ENCODE measurements at regions not wholly inside any gene's neighbourhood (a gene's known extent, or its start where the extent isn't known, plus 50 kb on each side); places are given as distances from the start of the nearest gene placed in this dataset.

GRCh38 chr22:48709453-48709852, 1118.2 kb downstream of the BRD1 start:
- TF ChIP-seq, protein P1, sequence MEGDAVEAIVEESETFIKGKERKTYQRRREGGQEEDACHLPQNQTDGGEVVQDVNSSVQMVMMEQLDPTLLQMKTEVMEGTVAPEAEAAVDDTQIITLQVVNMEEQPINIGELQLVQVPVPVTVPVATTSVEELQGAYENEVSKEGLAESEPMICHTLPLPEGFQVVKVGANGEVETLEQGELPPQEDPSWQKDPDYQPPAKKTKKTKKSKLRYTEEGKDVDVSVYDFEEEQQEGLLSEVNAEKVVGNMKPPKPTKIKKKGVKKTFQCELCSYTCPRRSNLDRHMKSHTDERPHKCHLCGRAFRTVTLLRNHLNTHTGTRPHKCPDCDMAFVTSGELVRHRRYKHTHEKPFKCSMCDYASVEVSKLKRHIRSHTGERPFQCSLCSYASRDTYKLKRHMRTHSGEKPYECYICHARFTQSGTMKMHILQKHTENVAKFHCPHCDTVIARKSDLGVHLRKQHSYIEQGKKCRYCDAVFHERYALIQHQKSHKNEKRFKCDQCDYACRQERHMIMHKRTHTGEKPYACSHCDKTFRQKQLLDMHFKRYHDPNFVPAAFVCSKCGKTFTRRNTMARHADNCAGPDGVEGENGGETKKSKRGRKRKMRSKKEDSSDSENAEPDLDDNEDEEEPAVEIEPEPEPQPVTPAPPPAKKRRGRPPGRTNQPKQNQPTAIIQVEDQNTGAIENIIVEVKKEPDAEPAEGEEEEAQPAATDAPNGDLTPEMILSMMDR (IDR thresholded peaks at IDR 0.05; ENCODE audit: low read length) = no peak
- no peak for TF ChIP-seq EZH2 (optimal IDR thresholded peaks at IDR 0.05; ENCODE audit: low read depth, low read length)

All from MM.1S (cell line).